Neural progenitor cell (in vitro differentiated cells): ENCODE measurements at regions not wholly inside any gene's neighbourhood (a gene's known extent, or its start where the extent isn't known, plus 50 kb on each side); places are given as distances from the start of the nearest gene placed in this dataset.

Experiments used
- DNase-seq: peaks from one replicate; pipeline ENCODE4 v3.0.0-alpha.2; 2016; ENCODE audit warnings: low spot score
- H2AFZ ChIP-seq: fragments of 200-600 bp; sonication (generic); replicated peaks from 2 replicates; pipeline ENCODE4 v1.6.1; 2016; ENCODE audit warnings: antibody characterized with exemption
- H3F3A ChIP-seq: fragments of 200-600 bp; sonication (generic); 2 replicates; pipeline ENCODE4 v1.6.1; 2016; ENCODE audit warnings: antibody characterized with exemption, low read depth
- H3K27ac ChIP-seq: fragments of 200-600 bp; sonication (generic); 2 replicates; pipeline ENCODE4 v1.5.1; 2016; ENCODE audit warnings: mild to moderate bottlenecking
- H3K27me3 ChIP-seq: fragments of 200-600 bp; sonication (generic); 2 replicates; pipeline ENCODE4 v1.6.1; 2016; ENCODE audit warnings: mild to moderate bottlenecking, moderate library complexity
- H3K36me3 ChIP-seq: fragments of 200-600 bp; sonication (generic); 2 replicates; pipeline ENCODE4 v1.5.1; 2016
- H3K4me1 ChIP-seq: fragments of 200-600 bp; sonication (generic); 2 replicates; pipeline ENCODE4 v1.6.1; 2016; ENCODE audit warnings: mixed run types
- H3K4me2 ChIP-seq: fragments of 200-600 bp; sonication (generic); 2 replicates; pipeline ENCODE4 v1.6.1; 2016
- H3K4me3 ChIP-seq: fragments of 200-600 bp; sonication (generic); 2 replicates; pipeline ENCODE4 v1.5.1; 2016
- H3K79me2 ChIP-seq: fragments of 200-600 bp; sonication (generic); 2 replicates; pipeline ENCODE4 v1.6.1; 2016; ENCODE audit warnings: low read depth
- H3K9ac ChIP-seq: fragments of 200-600 bp; sonication (generic); 2 replicates; pipeline ENCODE4 v1.6.1; 2016
- H3K9me3 ChIP-seq: fragments of 200-600 bp; sonication (generic); 2 replicates; pipeline ENCODE4 v1.5.1; 2016; ENCODE audit warnings: low read depth
- H4K20me1 ChIP-seq: fragments of 200-600 bp; sonication (generic); 2 replicates; pipeline ENCODE4 v1.6.1; 2016; ENCODE audit warnings: low read depth
- H3K27ac Mint-ChIP-seq: 3 replicates; pipeline ENCODE4 v1.8.0; 2021; ENCODE audit warnings: mixed read lengths
- H3K27me3 Mint-ChIP-seq: 2 replicates; pipeline ENCODE4 v1.8.0; 2022; ENCODE audit warnings: low read depth, mild to moderate bottlenecking, inconsistent platforms, moderate library complexity, mixed read lengths; ENCODE audit not compliant: insufficient read depth
- H3K36me3 Mint-ChIP-seq: 3 replicates; pipeline ENCODE4 v1.8.0; 2021; ENCODE audit warnings: mixed read lengths
- H3K4me1 Mint-ChIP-seq: 3 replicates; pipeline ENCODE4 v1.8.0; 2021; ENCODE audit warnings: mixed read lengths
- H3K4me3 Mint-ChIP-seq: 3 replicates; pipeline ENCODE4 v1.8.0; 2021; ENCODE audit warnings: mild to moderate bottlenecking, moderate library complexity, mixed read lengths
- H3K9me3 Mint-ChIP-seq: 3 replicates; pipeline ENCODE4 v1.8.0; 2020; ENCODE audit warnings: mixed read lengths
- EZH2 ChIP-seq: fragments of 200-600 bp; sonication (generic); IDR thresholded peaks from 2 replicates; pipeline ENCODE4 v1.6.1; 2017; ENCODE audit warnings: antibody characterized with exemption, mild to moderate bottlenecking, moderate library complexity
- EZH2phosphoT487 ChIP-seq: fragments of 200-600 bp; sonication (generic); IDR thresholded peaks from 2 replicates; pipeline ENCODE4 v1.6.1; 2017; ENCODE audit warnings: antibody characterized with exemption
- TF ChIP-seq, protein P1 (sequence below): fragments of 200-600 bp; sonication (generic); IDR thresholded peaks from 2 replicates; pipeline ENCODE4 v1.5.1; 2017; ENCODE audit warnings: antibody characterized with exemption, mild to moderate bottlenecking

DNA sequence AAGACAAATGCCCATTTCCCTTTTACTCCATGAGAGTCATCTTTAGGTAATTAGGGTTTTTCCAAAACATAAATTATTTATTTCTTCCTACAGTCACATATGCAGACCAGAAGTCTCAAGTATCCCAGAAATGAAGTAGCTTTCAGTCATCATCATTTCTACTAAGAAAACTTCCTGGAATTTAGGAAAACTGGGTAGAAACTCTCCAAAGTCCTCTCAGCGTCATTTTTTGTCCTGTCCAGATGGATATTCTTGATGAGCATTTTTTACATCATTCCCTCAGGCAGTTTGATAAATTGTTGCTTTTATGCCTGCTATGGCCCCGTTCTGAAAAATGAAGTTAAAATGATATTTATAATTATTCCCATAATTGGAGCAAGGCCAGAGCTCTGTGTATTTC lies 93.9 kb upstream of the DCN start:
- no peak overlapping the region for H3K4me3 Mint-ChIP-seq
- Histone ChIP-seq H2AFZ (no peak overlapping the region), H3K27ac (no peak overlapping the region), H3K9ac (no peak overlapping the region), H3K36me3 (no peaks in the 10 kb centered on the region), H4K20me1 (no peaks in the 10 kb centered on the region), H3K4me1 (peaks cover 36% of the 10 kb centered on the region), H3K9me3 (no peaks in the 10 kb centered on the region), H3K4me2 (no peak overlapping the region), H3K27me3 (no peaks in the 10 kb centered on the region), H3K79me2 (no peaks in the 10 kb centered on the region), H3K4me3 (no peak overlapping the region), H3F3A (no peaks in the 10 kb centered on the region)
- H3K36me3 Mint-ChIP-seq: no peaks in the 10 kb centered on the region
- peaks cover under 1% of the 10 kb centered on the region for H3K9me3 Mint-ChIP-seq
- H3K4me1 Mint-ChIP-seq: peaks cover 19% of the 10 kb centered on the region
- DNase-seq: no peak
- no peak overlapping the region for H3K27ac Mint-ChIP-seq
- no peak for TF ChIP-seq EZH2
- TF ChIP-seq EZH2phosphoT487: no peak
- TF ChIP-seq, protein P1, sequence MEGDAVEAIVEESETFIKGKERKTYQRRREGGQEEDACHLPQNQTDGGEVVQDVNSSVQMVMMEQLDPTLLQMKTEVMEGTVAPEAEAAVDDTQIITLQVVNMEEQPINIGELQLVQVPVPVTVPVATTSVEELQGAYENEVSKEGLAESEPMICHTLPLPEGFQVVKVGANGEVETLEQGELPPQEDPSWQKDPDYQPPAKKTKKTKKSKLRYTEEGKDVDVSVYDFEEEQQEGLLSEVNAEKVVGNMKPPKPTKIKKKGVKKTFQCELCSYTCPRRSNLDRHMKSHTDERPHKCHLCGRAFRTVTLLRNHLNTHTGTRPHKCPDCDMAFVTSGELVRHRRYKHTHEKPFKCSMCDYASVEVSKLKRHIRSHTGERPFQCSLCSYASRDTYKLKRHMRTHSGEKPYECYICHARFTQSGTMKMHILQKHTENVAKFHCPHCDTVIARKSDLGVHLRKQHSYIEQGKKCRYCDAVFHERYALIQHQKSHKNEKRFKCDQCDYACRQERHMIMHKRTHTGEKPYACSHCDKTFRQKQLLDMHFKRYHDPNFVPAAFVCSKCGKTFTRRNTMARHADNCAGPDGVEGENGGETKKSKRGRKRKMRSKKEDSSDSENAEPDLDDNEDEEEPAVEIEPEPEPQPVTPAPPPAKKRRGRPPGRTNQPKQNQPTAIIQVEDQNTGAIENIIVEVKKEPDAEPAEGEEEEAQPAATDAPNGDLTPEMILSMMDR: no peak
- H3K27me3 Mint-ChIP-seq: no peaks in the 10 kb centered on the region

DNA sequence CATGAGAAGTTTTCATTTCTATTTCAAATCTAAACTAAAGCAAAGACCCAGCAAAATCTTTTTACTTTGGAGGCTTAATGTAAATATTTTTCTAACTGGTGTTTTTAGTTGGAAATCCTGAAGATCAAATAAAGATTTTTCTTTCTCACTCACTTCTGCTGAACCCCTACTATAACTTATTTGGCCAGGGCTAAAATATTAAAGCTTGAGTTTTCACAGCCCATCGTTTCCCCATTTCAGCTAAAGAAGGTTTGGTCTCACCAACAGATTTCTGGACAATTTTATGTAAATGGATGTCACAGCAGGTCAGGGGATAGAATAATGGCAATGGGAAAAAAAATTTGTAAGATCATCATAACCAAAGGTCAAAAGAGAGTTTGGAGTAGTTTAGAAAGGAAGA lies 92.7 kb upstream of the DCN start:
- no peaks in the 10 kb centered on the region for H3K36me3 Mint-ChIP-seq
- H3K4me3 Mint-ChIP-seq: no peak overlapping the region
- Histone ChIP-seq H3K9ac (no peak overlapping the region), H3K79me2 (no peaks in the 10 kb centered on the region), H3K27me3 (no peaks in the 10 kb centered on the region), H3K27ac (peak overlapping the region; percentile 59), H3K4me2 (peak overlapping the region; percentile 4), H3K4me1 (peaks cover 36% of the 10 kb centered on the region), H3K9me3 (no peaks in the 10 kb centered on the region), H4K20me1 (no peaks in the 10 kb centered on the region), H3K36me3 (no peaks in the 10 kb centered on the region), H3F3A (no peaks in the 10 kb centered on the region), H3K4me3 (no peak overlapping the region), H2AFZ (no peak overlapping the region)
- TF ChIP-seq, protein P1: no peak
- TF ChIP-seq EZH2: no peak
- no peak for TF ChIP-seq EZH2phosphoT487
- DNase-seq: no peak
- H3K4me1 Mint-ChIP-seq: peaks cover 21% of the 10 kb centered on the region
- no peak overlapping the region for H3K27ac Mint-ChIP-seq
- no peaks in the 10 kb centered on the region for H3K27me3 Mint-ChIP-seq
- peaks cover 3% of the 10 kb centered on the region for H3K9me3 Mint-ChIP-seq

DNA sequence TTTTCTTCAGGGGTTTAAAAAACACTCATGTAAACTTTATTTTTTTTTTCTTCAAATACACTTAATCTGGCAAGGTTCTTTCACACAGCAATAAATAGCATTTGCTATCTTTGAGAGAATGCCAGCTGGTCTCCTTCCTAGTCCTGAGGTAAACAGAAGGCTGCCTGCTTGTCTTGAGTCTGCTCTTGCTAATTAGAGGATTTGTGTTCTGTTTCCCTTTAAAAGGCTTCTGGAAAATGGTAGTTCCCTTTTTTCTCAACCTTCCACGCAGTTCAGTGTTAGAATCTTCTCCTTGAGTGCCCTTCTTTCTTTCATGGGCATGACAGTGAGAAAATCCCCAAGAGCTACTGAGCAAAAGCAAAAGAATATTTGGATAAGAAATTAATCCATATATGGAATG lies 92.3 kb upstream of the DCN start:
- H3K4me1 Mint-ChIP-seq: peaks cover 21% of the 10 kb centered on the region
- H3K27ac Mint-ChIP-seq: no peak overlapping the region
- H3K9ac ChIP-seq: no peak overlapping the region

More for the DNA sequence above, 92.3 kb upstream of the DCN start:
- no peaks in the 10 kb centered on the region for H3K27me3 ChIP-seq
- H3K27me3 Mint-ChIP-seq: no peaks in the 10 kb centered on the region
- peak overlapping the region; percentile 59 for H3K27ac ChIP-seq
- H2AFZ ChIP-seq: no peak overlapping the region
- peaks cover 36% of the 10 kb centered on the region for H3K4me1 ChIP-seq
- H3K4me3 ChIP-seq: no peak overlapping the region
- no peaks in the 10 kb centered on the region for H3K79me2 ChIP-seq
- H3K9me3 ChIP-seq: no peaks in the 10 kb centered on the region
- H4K20me1 ChIP-seq: no peaks in the 10 kb centered on the region
- TF ChIP-seq EZH2phosphoT487 (no peak), EZH2 (no peak)
- TF ChIP-seq, protein P1: no peak
- H3K9me3 Mint-ChIP-seq: peaks cover 3% of the 10 kb centered on the region
- no peaks in the 10 kb centered on the region for H3K36me3 ChIP-seq
- H3K4me2 ChIP-seq: peak overlapping the region; percentile 4
- no peak overlapping the region for H3K4me3 Mint-ChIP-seq
- no peaks in the 10 kb centered on the region for H3K36me3 Mint-ChIP-seq
- DNase-seq: peak; percentile 46
- no peaks in the 10 kb centered on the region for H3F3A ChIP-seq
